H1 (cell line): ENCODE measurements at regions not wholly inside any gene's neighbourhood (a gene's known extent, or its start where the extent isn't known, plus 50 kb on each side); places are given as distances from the start of the nearest gene placed in this dataset.

ENCODE experiments used
- CTCF ChIA-PET: fragments of 300-600 bp; sonication (Branson Sonifier 250); formaldehyde crosslinking; loops from one replicate; lab custom pipeline; 2021; ENCODE audit not compliant: partially characterized antibody; lab: Charles Lee
- POLR2A ChIA-PET: fragments of 300-600 bp; sonication (Branson Sonifier 250); formaldehyde crosslinking; loops from one replicate; lab custom pipeline; 2021; ENCODE audit warnings: inconsistent platforms; ENCODE audit not compliant: partially characterized antibody; lab: Charles Lee
- DNase-seq, 2 experiments: peaks; one replicate each; pipeline versions ENCODE4 v3.0.0 to v3.0.0-alpha.2; 2010 to 2022; ENCODE audit warnings: low spot score in 2 of 2, low read depth in 1 of 2, mixed read lengths in 1 of 2
- FAIRE-seq: peaks from 2 replicates; lab custom pipeline; 2011; peaks lifted over from hg19 to GRCh38; lab: Jason Lieb, UNC
- H2AFZ ChIP-seq: 2 replicates; pipeline ENCODE4 v1.8.1; 2012; ENCODE audit warnings: low read length, inconsistent platforms
- H2AK5ac ChIP-seq: 2 replicates; pipeline ENCODE4 v1.6.1; 2013; ENCODE audit warnings: low read depth, low read length
- H2BK120ac ChIP-seq: replicated peaks from 2 replicates; pipeline ENCODE3; 2013; ENCODE audit warnings: low read depth, low read length, inconsistent platforms
- H2BK12ac ChIP-seq: 2 replicates; pipeline ENCODE4 v1.6.1; 2013; ENCODE audit warnings: low read depth, low read length
- H2BK15ac ChIP-seq: 2 replicates; pipeline ENCODE4 v1.6.1; 2013; ENCODE audit warnings: low read length
- H2BK20ac ChIP-seq: 2 replicates; pipeline ENCODE4 v1.6.1; 2013; ENCODE audit warnings: low read length
- H2BK5ac ChIP-seq: 2 replicates; pipeline ENCODE4 v1.6.1; 2013; ENCODE audit warnings: low read depth, low read length
- H3K14ac ChIP-seq: 2 replicates; pipeline ENCODE4 v1.6.1; 2013; ENCODE audit warnings: inconsistent platforms; ENCODE audit not compliant: insufficient read length
- H3K18ac ChIP-seq: 2 replicates; pipeline ENCODE4 v1.6.1; 2013; ENCODE audit warnings: low read length; ENCODE audit errors: extremely low read depth
- H3K23ac ChIP-seq: 2 replicates; pipeline ENCODE4 v1.6.1; 2013; ENCODE audit warnings: inconsistent platforms; ENCODE audit not compliant: insufficient read length
- H3K23me2 ChIP-seq: 2 replicates; pipeline ENCODE4 v1.6.1; 2013; ENCODE audit warnings: low read depth, low read length
- H3K27ac ChIP-seq: 2 replicates; pipeline ENCODE4 v1.6.1; 2011; ENCODE audit warnings: low read depth, low read length, inconsistent platforms
- H3K27me3 ChIP-seq, 4 experiments: replicated peaks in 1 of 4; 1 replicate in 1 of 4; 2 replicates in 3 of 4; pipeline versions ENCODE4 v1.6.1 to v1.8.1; 2011 to 2013; ENCODE audit warnings: low read length in 3 of 4, mild to moderate bottlenecking in 3 of 4, inconsistent platforms in 2 of 4, mixed read lengths in 2 of 4, moderate library complexity in 1 of 4; ENCODE audit not compliant: control insufficient read depth in 3 of 4, insufficient read depth in 3 of 4; ENCODE audit errors: extremely low read depth in 1 of 4
- H3K36me3 ChIP-seq, 4 experiments: 2 replicates each; pipeline versions ENCODE4 v1.6.1 to v1.8.1; 2011 to 2013; ENCODE audit warnings: mild to moderate bottlenecking in 4 of 4, low read length in 3 of 4, moderate library complexity in 2 of 4, control low read depth in 1 of 4, inconsistent platforms in 1 of 4; ENCODE audit not compliant: insufficient read depth in 4 of 4, control insufficient read depth in 2 of 4
- H3K4ac ChIP-seq: replicated peaks from 2 replicates; pipeline ENCODE3; 2013; ENCODE audit warnings: low read length, low read depth, mixed read lengths, inconsistent platforms; ENCODE audit not compliant: insufficient read length
- H3K4me1 ChIP-seq, 4 experiments: replicated peaks in 1 of 4; 1 replicate in 1 of 4; 2 replicates in 3 of 4; pipeline versions ENCODE4 v1.6.1 to v1.8.1; 2011 to 2013; ENCODE audit warnings: low read length in 3 of 4, inconsistent platforms in 2 of 4, mixed read lengths in 1 of 4; ENCODE audit not compliant: insufficient read depth in 4 of 4, control insufficient read depth in 3 of 4
- H3K4me2 ChIP-seq, 2 experiments: 2 replicates each; pipeline versions ENCODE4 v1.6.1 to v1.8.1; 2011 to 2013; ENCODE audit warnings: low read depth in 2 of 2, low read length in 2 of 2, control low read depth in 1 of 2, inconsistent platforms in 1 of 2, mild to moderate bottlenecking in 1 of 2; ENCODE audit not compliant: insufficient read depth in 1 of 2
- H3K4me3 ChIP-seq, 4 experiments: fragments of 200-600, 300-600 bp in 1 of 4; sonication (generic), shearing (Covaris generic), sonication (Bioruptor Twin) in 1 of 4; 2 replicates each; pipeline versions ENCODE4 v1.5.1 to v1.8.1; 2011 to 2016; ENCODE audit warnings: low read length in 4 of 4, low read depth in 3 of 4, control low read depth in 2 of 4, inconsistent platforms in 2 of 4, mild to moderate bottlenecking in 2 of 4, mixed read lengths in 1 of 4, moderate library complexity in 1 of 4; ENCODE audit not compliant: insufficient read depth in 2 of 4; ENCODE audit errors: extremely low read depth in 1 of 4
- H3K56ac ChIP-seq: replicated peaks from 2 replicates; pipeline ENCODE3; 2013; ENCODE audit warnings: low read depth, mild to moderate bottlenecking, mixed read lengths, low read length, inconsistent platforms; ENCODE audit not compliant: insufficient read length
- H3K79me1 ChIP-seq: 2 replicates; pipeline ENCODE4 v1.6.1; 2013; ENCODE audit warnings: low read depth, low read length, control low read depth
- H3K79me2 ChIP-seq, 2 experiments: 2 replicates each; pipeline versions ENCODE4 v1.6.1 to v1.8.1; 2012 to 2013; ENCODE audit warnings: low read length in 2 of 2, mild to moderate bottlenecking in 2 of 2, inconsistent platforms in 1 of 2; ENCODE audit not compliant: insufficient read depth in 2 of 2, control insufficient read depth in 1 of 2
- H3K9ac ChIP-seq, 4 experiments: replicated peaks in 1 of 4; 1 replicate in 1 of 4; 2 replicates in 3 of 4; pipeline versions ENCODE4 v1.6.1 to v1.8.1; 2011 to 2013; ENCODE audit warnings: low read depth in 3 of 4, low read length in 3 of 4, control low read depth in 2 of 4, mild to moderate bottlenecking in 2 of 4, moderate library complexity in 2 of 4, inconsistent platforms in 1 of 4; ENCODE audit errors: extremely low read depth in 1 of 4
- H3K9me3 ChIP-seq, 2 experiments: 2 replicates each; pipeline versions ENCODE4 v1.6.1 to v1.8.1; 2012 to 2013; ENCODE audit warnings: mild to moderate bottlenecking in 2 of 2, moderate library complexity in 2 of 2, control low read depth in 1 of 2, inconsistent platforms in 1 of 2, low read depth in 1 of 2, low read length in 1 of 2, mixed read lengths in 1 of 2; ENCODE audit not compliant: insufficient read depth in 2 of 2
- H4K20me1 ChIP-seq, 2 experiments: replicated peaks in 1 of 2; 2 replicates each; pipeline versions ENCODE3 to v1.8.1; 2011 to 2013; ENCODE audit warnings: inconsistent platforms in 2 of 2, low read length in 2 of 2, mild to moderate bottlenecking in 1 of 2; ENCODE audit not compliant: insufficient read depth in 2 of 2, control insufficient read depth in 1 of 2
- H4K5ac ChIP-seq: 2 replicates; pipeline ENCODE4 v1.6.1; 2013; ENCODE audit warnings: low read length, low read depth, mixed read lengths, inconsistent platforms; ENCODE audit not compliant: insufficient read length
- H4K8ac ChIP-seq: 2 replicates; pipeline ENCODE4 v1.8.0; 2013; ENCODE audit warnings: mild to moderate bottlenecking, moderate library complexity, low read length, inconsistent platforms; ENCODE audit not compliant: insufficient read depth; ENCODE audit errors: extremely low read depth
- H4K91ac ChIP-seq: replicated peaks from 2 replicates; pipeline ENCODE3; 2013; ENCODE audit warnings: low read length, mixed read lengths, inconsistent platforms; ENCODE audit not compliant: insufficient read length
- JUN ChIP-seq: IDR thresholded peaks from 2 replicates; pipeline ENCODE4 v1.6.1; 2011; ENCODE audit warnings: low read depth, mild to moderate bottlenecking, improper control_type of control experiment, low read length
- WGBS, 2 experiments: shearing (Covaris generic) in 1 of 2; methylation state at CpG; one replicate each; pipeline versions ENCODE4 v1.1.6 to v1.1.7; 2013 to 2015; ENCODE audit warnings: low lambda C conversion rate in 2 of 2, mixed read lengths in 2 of 2, inconsistent platforms in 1 of 2, low coverage in 1 of 2, missing lambda C conversion rate in 1 of 2; ENCODE audit not compliant: insufficient replicate concordance in 2 of 2, insufficient coverage in 1 of 2, insufficient read length in 1 of 2; ENCODE audit errors: extremely low coverage in 1 of 2, missing lambda C conversion rate in 1 of 2; 5-methylcytosine and 5-hydroxymethylcytosine counted together

DNA sequence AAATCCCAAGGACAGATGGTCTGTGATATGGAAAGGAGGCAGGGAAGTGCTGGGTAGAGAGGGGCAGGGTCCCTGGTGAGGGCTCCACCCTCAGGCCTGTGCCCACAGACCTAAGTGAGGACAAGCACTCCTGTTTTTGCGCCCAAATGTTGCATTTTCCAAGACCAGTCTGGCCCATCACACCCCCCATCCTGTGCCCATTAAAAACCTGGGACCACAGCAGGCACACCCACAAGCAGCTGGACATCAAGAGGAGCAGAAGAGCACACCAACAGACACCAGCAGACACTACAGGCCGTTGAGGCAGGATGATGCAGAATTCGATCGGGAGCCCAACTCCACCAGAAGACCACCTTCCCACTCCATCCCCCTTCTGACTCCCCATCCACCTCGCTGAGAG, 72.8 kb downstream of the DMRTA2 start:
- no peak overlapping the region for H3K14ac ChIP-seq
- H2BK20ac ChIP-seq, result no peak overlapping the region
- no peak overlapping the region for H3K4me2 ChIP-seq
- no peak overlapping the region; a peak in 1 of 7 replicates for H3K9ac ChIP-seq
- 80% methylated on average over 5 of the region's 5 CpGs; no CpG with 5 or more reads in 1 of the 2 experiments for WGBS, 2 experiments
- no peak overlapping the region for H3K4ac ChIP-seq
- H4K91ac ChIP-seq, result no peak overlapping the region
- H3K56ac ChIP-seq, result no peak overlapping the region
- ChIA-PET POLR2A (no interaction called here), CTCF (interaction anchor here (0.6 to 3.1 kb wide), 5 partner anchors 9 to 983 kb away, joined by 3 to 31 read pairs (median 4); no protein-coding TSS in a partner anchor)
- no peaks in the 10 kb centered on the region for H3K23me2 ChIP-seq
- no peaks in the 10 kb centered on the region for H3K79me2 ChIP-seq
- H3K4me3 ChIP-seq, result no peak overlapping the region
- no peak overlapping the region for H2AFZ ChIP-seq
- peak overlapping the region; percentile 0; the same call in 1 of the 2 replicates for H4K8ac ChIP-seq
- H3K36me3 ChIP-seq, result no peaks in the 10 kb centered on the region
- FAIRE-seq, result no peak
- no peak overlapping the region for H2BK15ac ChIP-seq
- no peaks in the 10 kb centered on the region for H4K20me1 ChIP-seq
- no peak overlapping the region for H3K27ac ChIP-seq
- no peak overlapping the region for H2BK5ac ChIP-seq
- H3K4me1 ChIP-seq, result peaks cover 0 to 4% (median 3%) of the 10 kb centered on the region in 4 experiments; a peak in 4 of 7 replicates
- DNase-seq, result no peak
- H2BK12ac ChIP-seq, result no peak overlapping the region
- H3K9me3 ChIP-seq, result no peaks in the 10 kb centered on the region
- no peak overlapping the region for H2BK120ac ChIP-seq
- H3K27me3 ChIP-seq, result no peaks in the 10 kb centered on the region
- no peak overlapping the region for H4K5ac ChIP-seq
- H3K79me1 ChIP-seq, result no peaks in the 10 kb centered on the region
- no peak overlapping the region for H2AK5ac ChIP-seq
- no peak overlapping the region for H3K23ac ChIP-seq
- H3K18ac ChIP-seq, result no peak overlapping the region
- no peak for TF ChIP-seq JUN
